Right lobe of liver (tissue), 6 donors: ENCODE measurements at regions not wholly inside any gene's neighbourhood (a gene's known extent, or its start where the extent isn't known, plus 50 kb on each side); places are given as distances from the start of the nearest gene placed in this dataset.

Experiments used
- ATAC-seq, 4 donors: fragments of 200-7000 bp; cut with Tn5 transposase; one replicate each; pipeline ENCODE4 v1.9.1; 2020; ENCODE audit warnings: mild to moderate bottlenecking in 4 of 4, moderate library complexity in 4 of 4
- DNase-seq, 3 donors: peaks; one replicate each; pipeline ENCODE4 v3.0.0-alpha.2; 2020
- H3K27ac ChIP-seq, 3 donors: fragments of 200-600 bp; one replicate each; pipeline ENCODE4 v1.8.0; 2022
- H3K27me3 ChIP-seq, 2 donors: fragments of 200-600 bp; one replicate each; pipeline ENCODE4 v1.8.0; 2022
- H3K36me3 ChIP-seq, 4 donors: fragments of 200-600 bp; sonication (generic) in 1 of 4; one replicate each; pipeline versions ENCODE4 v1.5.1 to v1.8.0; 2017 to 2022; ENCODE audit warnings: control low read depth in 1 of 4
- H3K4me1 ChIP-seq, 4 donors: fragments of 200-600 bp; sonication (generic) in 1 of 4; one replicate each; pipeline versions ENCODE4 v1.5.1 to v1.8.0; 2017 to 2022; ENCODE audit warnings: control low read depth in 1 of 4
- H3K4me3 ChIP-seq, 3 donors: fragments of 200-600 bp; one replicate each; pipeline ENCODE4 v1.8.0; 2022
- H3K9me3 ChIP-seq, 4 donors: fragments of 200-600 bp; sonication (generic) in 1 of 4; one replicate each; pipeline versions ENCODE4 v1.5.1 to v1.8.0; 2017 to 2022; ENCODE audit warnings: control low read depth in 1 of 4
- POLR2A ChIP-seq: fragments of 450-650 bp; IDR thresholded peaks from one replicate; pipeline ENCODE4 v1.6.1; 2017; ENCODE audit warnings: antibody characterized with exemption, mild to moderate bottlenecking
- WGBS: methylation state at CpG from one replicate; pipeline ENCODE4 v1.1.6; 2018; ENCODE audit warnings: low coverage, low lambda C conversion rate; ENCODE audit not compliant: insufficient coverage; ENCODE audit errors: missing lambda C conversion rate; 5-methylcytosine and 5-hydroxymethylcytosine counted together
- intact Hi-C, 2 donors: fragments of 100-400 bp; cut with DNase I; formaldehyde crosslinking; loops; one replicate each; pipeline versions ENCODE4 v1.11.2 to v1.14.1; 2022
- TF ChIP-seq, protein P1 (sequence below), 4 donors: fragments of 200-600 bp in 3 of 4; fragments of 450-650 bp in 1 of 4; IDR thresholded peaks; one replicate each; pipeline versions ENCODE4 v1.5.1 to v1.8.0; 2016 to 2022; ENCODE audit warnings: antibody characterized with exemption in 4 of 4, mild to moderate bottlenecking in 2 of 4
- donor health status: DM: no; HTN: yes; CAD: no.
- donor health status: DM: no; HTN: no; CAD: no.
- donor health status: DM: no; HTN: no; CAD: no.
- donor health status: DM: no; HTN: yes; CAD: no.
- donor health status: DM: no; HTN: yes; CAD: no.

DNA sequence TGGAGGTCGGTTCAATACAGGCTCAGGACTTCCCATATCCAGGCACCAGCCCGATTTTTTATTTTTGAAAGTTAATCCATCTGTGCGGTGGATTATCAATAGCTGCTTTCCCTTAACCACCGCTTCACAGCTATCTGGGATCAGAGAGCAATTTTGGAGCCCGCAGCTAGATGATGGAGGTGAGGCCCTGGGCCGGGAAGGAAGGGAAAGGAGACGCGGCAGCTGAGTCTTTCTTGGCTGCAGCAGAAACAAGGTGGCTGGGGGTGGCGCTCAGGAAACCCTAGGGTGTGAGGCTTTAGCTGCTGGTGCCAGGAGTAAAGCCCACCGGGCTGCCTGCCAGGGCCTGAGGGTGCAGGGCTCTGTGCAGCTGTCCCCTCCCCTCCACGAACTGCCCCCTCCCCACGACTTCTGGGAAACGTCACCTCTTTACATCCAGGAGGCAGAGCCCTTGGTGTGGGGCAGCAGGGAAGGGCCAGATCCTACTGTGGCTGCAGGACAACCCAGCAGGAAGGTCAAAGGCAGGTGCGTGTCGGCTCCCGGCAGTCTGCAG lies 307.0 kb downstream of the ZNF536 start:
- no peak for DNase-seq
- H3K4me1 ChIP-seq, result no peaks in the 10 kb centered on the region
- H3K27me3 ChIP-seq, result no peaks in the 10 kb centered on the region
- H3K9me3 ChIP-seq, result no peaks in the 10 kb centered on the region
- no peaks in the 10 kb centered on the region for H3K36me3 ChIP-seq
- intact Hi-C loops, result loop anchor here in 1 of 2 donors (10.0 kb wide), 1 partner anchor 1546 kb away; no protein-coding TSS in a partner anchor
- no peak for TF ChIP-seq POLR2A
- TF ChIP-seq, protein P1, sequence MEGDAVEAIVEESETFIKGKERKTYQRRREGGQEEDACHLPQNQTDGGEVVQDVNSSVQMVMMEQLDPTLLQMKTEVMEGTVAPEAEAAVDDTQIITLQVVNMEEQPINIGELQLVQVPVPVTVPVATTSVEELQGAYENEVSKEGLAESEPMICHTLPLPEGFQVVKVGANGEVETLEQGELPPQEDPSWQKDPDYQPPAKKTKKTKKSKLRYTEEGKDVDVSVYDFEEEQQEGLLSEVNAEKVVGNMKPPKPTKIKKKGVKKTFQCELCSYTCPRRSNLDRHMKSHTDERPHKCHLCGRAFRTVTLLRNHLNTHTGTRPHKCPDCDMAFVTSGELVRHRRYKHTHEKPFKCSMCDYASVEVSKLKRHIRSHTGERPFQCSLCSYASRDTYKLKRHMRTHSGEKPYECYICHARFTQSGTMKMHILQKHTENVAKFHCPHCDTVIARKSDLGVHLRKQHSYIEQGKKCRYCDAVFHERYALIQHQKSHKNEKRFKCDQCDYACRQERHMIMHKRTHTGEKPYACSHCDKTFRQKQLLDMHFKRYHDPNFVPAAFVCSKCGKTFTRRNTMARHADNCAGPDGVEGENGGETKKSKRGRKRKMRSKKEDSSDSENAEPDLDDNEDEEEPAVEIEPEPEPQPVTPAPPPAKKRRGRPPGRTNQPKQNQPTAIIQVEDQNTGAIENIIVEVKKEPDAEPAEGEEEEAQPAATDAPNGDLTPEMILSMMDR (IDR thresholded peaks at IDR 0.05), result no peak
- WGBS, result no CpG with 5 or more reads among the region's 16 CpGs
- no peak overlapping the region for H3K27ac ChIP-seq
- no peak overlapping the region for H3K4me3 ChIP-seq
- ATAC-seq, result no peak

GRCh38 chr19:30678168-30678567 lies 306.0 kb downstream of the ZNF536 start:
- no peak for DNase-seq
- no peak overlapping the region for H3K4me3 ChIP-seq
- H3K27me3 ChIP-seq, result no peaks in the 10 kb centered on the region
- TF ChIP-seq, protein P1 (IDR thresholded peaks at IDR 0.05), result no peak
- TF ChIP-seq POLR2A, result no peak
- no peaks in the 10 kb centered on the region for H3K36me3 ChIP-seq
- no peaks in the 10 kb centered on the region for H3K9me3 ChIP-seq
- intact Hi-C loops, result loop anchor here in 1 of 2 donors (10.0 kb wide), 1 partner anchor 1547 kb away; no protein-coding TSS in a partner anchor
- H3K27ac ChIP-seq, result no peak overlapping the region
- no peak for ATAC-seq
- no peaks in the 10 kb centered on the region for H3K4me1 ChIP-seq
- 67% methylated on average over 1 of the region's 10 CpGs for WGBS

- no peaks in the 10 kb centered on the region for H3K4me1 ChIP-seq
- H3K4me3 ChIP-seq, result no peak overlapping the region
- DNase-seq, result no peak
- no peak overlapping the region for H3K27ac ChIP-seq
- intact Hi-C loops, result loop anchor here in 1 of 2 donors (10.0 kb wide), 1 partner anchor 1547 kb away; no protein-coding TSS in a partner anchor
- TF ChIP-seq, protein P1 (IDR thresholded peaks at IDR 0.05), result no peak
- no peak for TF ChIP-seq POLR2A
- WGBS, result 54% methylated on average over 5 of the region's 6 CpGs
- H3K27me3 ChIP-seq, result no peaks in the 10 kb centered on the region
- H3K36me3 ChIP-seq, result no peaks in the 10 kb centered on the region
- ATAC-seq, result no peak
- H3K9me3 ChIP-seq, result no peaks in the 10 kb centered on the region
These were observed 305.5 kb downstream of the ZNF536 start for GRCh38 chr19:30677702-30678101.

DNA sequence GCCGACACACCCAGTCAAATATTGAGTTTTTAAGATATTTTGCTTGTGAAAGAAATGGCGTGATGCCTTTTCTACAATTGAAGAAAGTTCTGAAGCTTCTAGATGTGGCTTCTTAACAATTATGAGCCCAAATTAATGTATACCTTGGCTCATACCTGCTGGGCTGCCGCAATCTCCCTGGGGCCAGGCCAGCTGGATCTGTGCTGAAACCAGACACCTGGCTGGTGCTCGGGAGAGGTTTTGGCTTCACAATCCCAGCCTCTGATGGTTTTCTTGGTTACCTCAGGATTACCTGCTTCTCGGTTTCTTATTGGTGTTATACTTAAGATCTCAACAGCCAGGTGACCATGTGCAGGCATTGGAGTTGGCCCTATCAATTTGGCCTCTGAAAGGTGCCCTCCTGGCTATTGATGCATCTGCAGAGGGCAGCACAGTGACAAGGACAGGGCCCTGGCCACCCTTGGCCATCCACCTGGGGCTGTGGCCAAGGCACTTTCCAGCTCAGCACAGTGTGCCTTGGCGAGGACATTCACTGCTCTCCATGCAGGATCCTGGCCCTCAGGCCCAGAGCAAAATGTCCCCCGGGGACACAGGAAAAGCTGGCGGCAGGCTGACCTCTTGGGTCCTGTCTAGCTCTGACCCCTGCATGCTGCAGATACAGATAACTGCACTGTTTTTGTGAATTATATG lies 305.0 kb downstream of the ZNF536 start:
- 53% methylated on average over 7 of the region's 8 CpGs for WGBS
- no peak for TF ChIP-seq POLR2A
- TF ChIP-seq, protein P1 (IDR thresholded peaks at IDR 0.05), result no peak
- H3K9me3 ChIP-seq, result no peaks in the 10 kb centered on the region
- H3K36me3 ChIP-seq, result no peaks in the 10 kb centered on the region
- H3K4me1 ChIP-seq, result no peaks in the 10 kb centered on the region
- H3K27ac ChIP-seq, result no peak overlapping the region
- no peak overlapping the region for H3K4me3 ChIP-seq
- intact Hi-C loops, result loop anchor here in 1 of 2 donors (10.0 kb wide), 1 partner anchor 1548 kb away; no protein-coding TSS in a partner anchor
- ATAC-seq, result no peak
- no peaks in the 10 kb centered on the region for H3K27me3 ChIP-seq
- DNase-seq, result no peak
